ENCODE measurements at regions not wholly inside any gene's neighbourhood (a gene's known extent, or its start where the extent isn't known, plus 50 kb on each side); places are given as distances from the start of the nearest gene placed in this dataset.
"Not testable (repeated sequence)": the region's sequence is repeated elsewhere in the genome, so short reads cannot be mapped to it uniquely, and the experiment has no call there.

DNA sequence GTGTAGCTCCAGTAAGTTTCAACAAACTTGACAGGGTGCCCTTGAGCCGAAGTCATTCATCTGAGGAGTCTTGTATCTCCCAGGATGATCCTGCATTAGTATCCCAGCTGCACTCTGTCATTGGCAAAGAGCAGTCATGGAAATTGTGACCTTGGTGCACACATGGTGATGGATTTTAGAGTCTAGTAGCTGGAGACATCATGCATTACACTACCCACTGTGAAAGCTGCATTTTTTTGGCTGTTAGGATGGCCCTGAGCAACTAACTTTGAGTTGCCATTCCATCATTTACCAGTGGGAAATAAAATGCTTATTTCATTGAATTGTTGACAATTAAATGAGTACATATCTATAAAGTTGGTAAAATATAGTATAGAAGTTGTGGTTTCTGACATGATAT is 552.6 kb upstream of the CBLB start:
- DNase-seq, result no peak

DNA sequence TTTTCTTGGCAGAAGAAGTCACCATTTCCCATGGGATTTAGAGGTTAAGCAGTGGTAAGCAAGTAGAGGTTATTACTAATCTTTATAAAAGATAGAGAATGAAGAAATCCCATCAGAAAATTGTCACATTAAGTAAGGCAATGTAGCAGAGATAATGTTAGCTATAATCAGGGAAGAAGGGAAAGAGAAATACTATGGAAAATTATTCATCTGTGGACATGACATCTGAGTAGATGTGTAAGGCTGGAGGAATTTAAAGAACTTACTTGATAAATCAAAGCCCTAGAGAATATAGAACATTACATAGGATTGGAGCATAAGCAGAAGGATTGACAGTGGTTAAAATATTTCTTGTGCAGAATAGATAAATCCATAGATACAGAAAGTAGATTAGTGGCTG is 553.1 kb upstream of the CBLB start:
- no peak for DNase-seq

DNA sequence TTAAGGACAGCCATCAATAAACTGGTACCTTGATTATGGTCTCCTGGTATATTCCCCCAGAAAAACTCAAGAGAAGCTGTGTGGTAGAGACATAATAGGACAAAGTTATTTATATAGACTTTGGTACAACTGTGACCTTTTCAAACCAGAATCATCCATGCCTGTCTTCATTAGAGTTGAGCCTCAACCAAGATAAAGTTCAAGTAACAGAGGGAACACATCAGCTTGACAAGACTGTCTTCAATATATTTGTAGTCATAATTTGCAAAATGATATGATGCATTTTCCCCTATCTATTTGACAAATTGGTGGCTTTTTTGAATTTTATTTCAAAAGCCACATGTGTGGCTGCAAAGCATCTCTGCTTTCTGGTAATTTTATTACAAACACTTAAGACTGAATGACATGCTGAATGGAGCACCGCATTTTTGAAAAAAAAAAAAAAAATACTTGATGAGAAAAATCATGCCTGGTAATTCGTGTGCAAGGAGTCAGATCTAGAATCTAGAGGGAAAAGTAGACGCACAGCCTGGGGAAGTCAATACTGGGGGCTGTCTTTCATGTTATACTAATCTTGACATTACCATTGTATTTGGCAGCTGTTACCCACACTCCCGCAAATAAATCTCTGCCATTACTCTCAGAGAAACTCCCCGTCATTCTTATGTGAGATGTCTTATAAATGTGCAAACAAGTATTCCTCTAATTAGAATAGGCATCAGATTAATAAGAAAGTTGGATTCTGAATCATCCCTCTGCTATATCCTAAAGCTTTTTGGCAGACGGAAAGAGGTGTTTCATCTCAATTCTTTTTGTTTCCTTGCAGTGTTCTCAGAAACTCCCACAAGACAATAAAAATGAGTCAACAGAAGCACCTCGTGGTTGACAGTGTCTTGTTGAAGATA is 554.8 kb upstream of the CBLB start:
- no peak for DNase-seq

DNA sequence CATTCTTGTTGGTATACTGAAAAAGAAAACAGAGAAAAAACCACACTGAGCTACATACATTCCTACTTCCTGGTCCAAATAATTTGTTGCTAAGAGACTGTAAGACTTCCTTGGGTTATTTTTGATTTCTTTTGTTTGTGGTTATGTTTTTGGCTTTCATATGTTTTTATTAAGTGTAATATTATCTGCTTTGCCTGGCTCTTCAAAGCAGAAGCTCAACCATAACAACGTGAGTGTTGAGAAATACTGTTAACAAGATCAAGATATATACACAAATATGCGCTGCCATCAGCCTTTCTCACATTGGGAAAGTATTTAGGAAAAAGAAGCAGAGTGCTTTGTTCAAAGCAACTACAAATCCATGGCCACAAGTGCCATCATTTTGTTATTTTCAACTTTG is 556.2 kb upstream of the CBLB start:
- no peak for DNase-seq

GRCh38 chr3:106425916-106426315 is 557.1 kb upstream of the CBLB start:
- no peak for DNase-seq

- no peak for DNase-seq
These were observed 559.8 kb upstream of the CBLB start for GRCh38 chr3:106428565-106428994.

GRCh38 chr3:106431721-106432120 is 562.9 kb upstream of the CBLB start:
- DNase-seq, result no peak

DNA sequence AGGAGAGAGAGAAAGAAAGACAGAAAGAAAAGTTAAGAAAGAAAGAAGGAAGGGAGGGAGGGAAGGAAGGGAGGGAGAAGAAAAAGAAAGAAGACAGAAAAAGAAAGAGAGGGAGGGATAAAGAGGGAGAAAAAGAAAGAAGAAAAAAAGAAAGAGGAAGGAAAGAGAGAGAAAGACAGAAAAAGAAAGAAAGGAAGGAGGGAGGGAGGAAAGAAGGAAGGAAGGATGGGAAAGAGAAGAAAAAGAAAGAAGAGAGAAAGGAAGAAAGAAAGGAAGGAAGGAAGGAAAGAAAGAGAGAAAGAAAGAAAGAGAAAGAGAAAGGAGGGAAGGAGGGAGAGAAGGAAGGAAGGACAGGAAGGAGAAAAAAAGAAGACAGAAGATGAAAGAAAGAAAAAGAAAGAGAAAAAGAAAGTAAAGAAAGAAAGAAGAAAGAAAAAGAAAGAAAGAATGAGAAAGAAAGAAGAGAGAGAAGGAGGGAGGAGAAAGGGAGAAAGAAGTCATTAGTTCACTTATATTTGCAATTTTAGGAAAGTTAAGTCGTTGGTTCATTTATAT is 567.2 kb upstream of the CBLB start:
- DNase-seq, result no peak

GRCh38 chr3:106438887-106439286 is 570.1 kb upstream of the CBLB start:
- peak; percentile 78 for DNase-seq

GRCh38 chr3:106440672-106441071 is 571.9 kb upstream of the CBLB start:
- no peak for DNase-seq

DNA sequence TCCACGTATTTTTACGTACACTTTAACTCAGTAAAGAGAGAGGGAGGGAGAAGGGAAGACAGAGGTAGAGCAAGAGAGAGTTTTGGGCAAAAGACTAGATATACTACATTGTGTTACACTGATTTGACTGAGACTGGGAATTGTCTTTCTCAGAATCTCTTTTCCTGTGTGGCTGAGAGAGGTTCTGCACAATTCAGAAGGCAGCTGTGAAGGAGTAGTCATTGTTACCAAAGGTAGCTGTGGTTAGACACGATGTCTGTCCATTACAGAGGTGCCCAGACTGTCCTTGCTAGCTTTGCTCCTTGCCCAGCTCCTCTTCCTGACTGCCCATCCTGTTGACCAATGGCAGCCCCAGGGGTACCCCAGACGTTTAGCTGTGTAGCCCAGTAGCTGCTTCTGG is 577.5 kb upstream of the CBLB start:
- no peak for DNase-seq

- DNase-seq, result no peak
These were observed 579.0 kb upstream of the CBLB start for GRCh38 chr3:106447723-106448301.

DNA sequence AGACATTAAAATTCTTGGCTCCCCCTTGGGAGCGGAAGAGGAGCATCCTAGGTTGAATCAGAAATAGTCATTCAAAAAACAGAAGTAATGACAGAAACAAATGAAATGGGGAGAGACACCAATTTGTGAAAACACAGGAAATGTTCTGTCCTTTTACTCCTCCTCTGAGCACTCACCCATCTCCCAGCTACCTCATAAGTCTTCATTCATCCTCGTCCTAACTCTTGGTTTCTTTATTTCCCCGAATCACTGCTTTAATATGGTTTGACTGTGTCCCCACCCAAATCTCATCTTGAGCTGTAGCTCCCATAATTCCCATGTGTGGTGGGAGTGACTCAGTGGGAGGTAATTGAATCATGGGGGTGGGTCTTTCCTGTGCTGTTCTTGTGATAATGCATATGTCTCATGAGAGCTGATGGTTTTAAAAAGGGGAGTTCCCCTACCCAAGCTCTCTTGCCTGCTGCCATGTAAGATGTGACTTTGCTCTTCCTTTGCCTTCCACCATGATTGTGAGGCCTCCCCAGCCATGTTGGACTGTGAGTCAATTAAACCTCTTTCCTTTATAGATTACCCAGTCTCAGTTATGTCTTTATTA is 579.7 kb upstream of the CBLB start:
- DNase-seq, result not testable (repeated sequence)

GRCh38 chr3:106452096-106452495 is 583.3 kb upstream of the CBLB start:
- no peak for DNase-seq

DNA sequence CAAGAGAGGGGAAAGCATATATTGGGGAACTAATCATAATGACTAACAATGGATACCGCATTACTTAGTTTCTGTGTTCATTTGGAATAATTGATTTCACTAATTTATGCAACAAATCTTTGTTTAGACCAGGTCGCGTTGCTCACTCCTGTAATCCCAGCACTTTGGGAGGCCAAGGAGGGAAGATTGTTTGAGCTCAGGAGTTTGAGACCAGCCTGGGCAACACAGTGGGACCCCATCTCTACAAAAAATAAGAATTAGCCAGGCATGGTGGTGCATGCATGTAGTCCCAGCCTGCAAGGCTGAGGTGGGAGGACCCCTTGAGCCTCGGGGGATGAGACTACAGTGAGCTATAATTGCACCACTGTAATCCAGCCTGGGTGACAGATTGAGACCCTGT is 585.7 kb upstream of the CBLB start:
- DNase-seq, result no peak

DNA sequence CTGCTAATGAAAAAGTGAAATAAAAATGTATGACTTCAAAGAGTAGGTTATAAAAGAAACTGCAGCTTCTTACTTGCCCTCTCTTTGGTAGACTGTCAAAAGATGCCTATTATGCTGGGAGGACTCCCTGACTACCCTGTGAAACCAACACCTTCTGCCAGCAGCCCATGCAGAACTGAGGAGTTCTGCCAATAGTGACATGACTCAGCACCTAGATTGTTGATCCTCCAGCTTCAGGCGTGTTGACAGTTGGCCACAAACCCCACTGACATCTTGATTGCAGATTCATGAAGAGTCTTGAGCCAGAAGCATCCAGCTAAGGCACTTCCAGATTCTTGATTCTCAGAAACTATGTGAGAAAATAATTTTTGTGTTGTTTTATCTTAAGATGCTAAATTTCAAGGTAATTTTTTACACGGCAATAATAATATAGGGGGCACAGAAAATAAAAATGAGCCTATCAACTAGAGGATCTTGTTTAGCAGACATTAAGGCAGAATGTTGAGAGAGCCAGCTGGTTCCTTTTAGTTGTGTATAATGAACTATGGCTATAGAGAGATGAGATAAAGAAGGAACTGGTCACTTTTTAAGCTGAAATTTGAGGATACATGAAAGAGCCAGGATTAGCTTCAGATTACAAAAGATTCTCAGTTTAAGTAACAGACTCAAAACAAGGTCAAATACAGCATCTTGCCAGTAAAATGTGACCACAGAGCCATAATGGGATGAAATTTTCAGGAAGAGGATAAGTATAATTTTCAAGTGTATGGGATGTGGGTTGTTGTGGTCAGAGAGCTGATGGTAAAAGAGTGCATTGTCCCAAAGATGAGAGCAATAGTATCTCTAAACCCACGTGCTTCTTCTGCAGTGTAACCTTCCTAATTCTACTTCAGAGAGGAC is 588.7 kb upstream of the CBLB start:
- DNase-seq, result peak; percentile 34

- no peak for DNase-seq
These were observed 590.1 kb upstream of the CBLB start for GRCh38 chr3:106458952-106459351.

DNA sequence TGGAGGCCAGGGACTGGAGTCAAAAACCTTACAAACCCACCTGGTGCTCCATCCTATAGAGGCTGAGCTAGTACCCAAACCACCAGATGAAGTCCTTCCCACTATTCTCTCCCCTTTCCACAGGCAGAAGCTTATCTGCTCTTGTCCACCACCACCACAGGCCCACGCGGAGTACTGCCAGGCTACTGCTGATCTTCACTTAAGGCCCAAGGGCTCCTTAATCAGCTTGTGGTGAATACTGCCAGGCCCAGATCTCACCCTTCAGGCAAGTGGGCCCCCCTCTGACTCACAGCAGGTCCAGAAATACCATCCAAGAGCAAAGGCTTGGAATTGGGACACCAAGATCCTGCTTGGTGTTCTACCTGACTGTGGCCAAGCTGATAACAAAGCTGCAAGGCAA is 598.1 kb upstream of the CBLB start:
- no peak for DNase-seq

DNA sequence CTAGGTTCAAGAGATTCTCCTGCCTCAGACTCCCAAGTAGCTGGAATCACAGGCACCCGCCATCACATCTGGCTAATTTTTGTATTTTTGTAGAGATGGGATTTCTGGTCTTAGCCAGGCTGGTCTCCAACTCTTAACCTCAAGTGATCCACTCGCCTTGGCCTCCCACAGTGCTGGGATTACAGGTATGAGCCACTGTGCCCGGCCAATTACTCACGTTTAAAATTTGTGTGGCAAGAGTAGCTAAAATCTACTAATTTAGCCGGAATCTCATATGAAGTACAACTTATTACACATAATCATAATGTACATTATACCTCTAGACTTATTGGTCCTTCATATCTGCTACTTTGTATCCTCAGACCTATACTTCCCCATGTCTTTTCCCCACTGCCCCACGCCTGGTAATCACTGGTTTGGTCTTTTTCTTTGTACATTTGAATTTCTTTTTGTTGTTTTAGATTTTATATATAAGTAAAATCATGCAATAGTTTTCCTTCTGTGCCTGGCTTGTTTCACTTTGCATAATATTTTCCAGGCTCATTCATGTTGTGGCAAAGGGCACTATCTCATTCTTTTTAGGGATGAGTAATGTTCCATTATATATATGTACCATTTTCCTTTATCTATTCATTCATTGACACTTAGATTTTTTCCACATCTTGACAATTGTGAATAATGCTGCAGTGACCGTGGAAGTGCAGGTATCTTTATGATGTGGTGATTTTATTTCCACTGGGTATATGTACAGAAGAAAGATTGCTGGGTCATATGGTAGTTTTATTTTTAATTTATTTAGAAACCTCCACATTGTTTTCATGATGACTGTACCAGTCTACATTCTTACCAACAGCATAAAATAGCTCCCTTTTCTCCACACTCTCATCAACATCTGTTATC is 605.0 kb upstream of the CBLB start:
- no peak for DNase-seq

GRCh38 chr3:106482451-106482850 is 613.6 kb upstream of the CBLB start:
- no peak for DNase-seq

DNA sequence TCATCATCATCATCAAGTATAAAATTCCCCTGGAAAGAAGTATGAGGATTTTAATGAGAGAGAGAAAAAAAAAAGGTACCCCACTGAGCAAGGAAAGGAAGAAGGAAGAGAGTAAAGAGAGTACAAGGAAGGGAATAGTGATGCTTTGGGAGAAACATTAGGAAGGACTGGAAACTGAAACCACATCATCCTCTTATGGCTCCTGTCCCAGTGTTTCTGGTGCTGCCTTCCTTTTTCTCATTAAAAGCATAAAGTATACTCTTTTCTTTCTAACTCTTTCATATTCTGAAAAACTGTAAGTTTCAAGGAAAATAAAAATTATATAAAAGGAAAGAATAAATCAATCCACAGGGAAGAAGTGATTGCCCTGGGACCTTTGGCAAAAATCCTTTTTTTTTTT is 616.4 kb upstream of the CBLB start:
- peak; percentile 56 for DNase-seq

DNA sequence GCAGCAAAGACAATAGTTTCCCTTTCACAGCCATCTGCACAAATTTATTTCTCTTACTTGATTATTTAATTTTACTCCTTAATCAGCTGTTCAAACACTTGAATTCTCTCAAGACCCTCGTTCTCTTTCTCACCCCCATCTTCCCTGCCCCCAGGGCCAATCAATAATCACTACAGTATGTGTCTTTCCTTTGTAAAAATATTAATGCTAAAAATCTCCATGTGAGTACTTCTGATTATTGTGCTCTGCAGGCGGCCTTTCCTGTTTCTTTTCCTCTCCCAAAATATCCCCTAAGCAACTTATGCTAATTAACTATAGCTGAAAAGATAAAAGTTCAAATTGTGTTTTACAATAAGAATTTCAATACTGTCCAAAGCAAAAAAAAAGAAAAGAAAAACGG is 617.0 kb upstream of the CBLB start:
- DNase-seq, result peak; percentile 72

Measured in NCI-H1092 treated with DMSO at 0.1 percent for 48 hours (cell line).